ENCODE measurements at regions not wholly inside any gene's neighbourhood (a gene's known extent, or its start where the extent isn't known, plus 50 kb on each side); places are given as distances from the start of the nearest gene placed in this dataset.

- Histone ChIP-seq H3K79me2 (ENCODE audit: insufficient read depth) (no peaks in the 10 kb centered on the region), H3K9me2 (ENCODE audit: insufficient read depth) (no peaks in the 10 kb centered on the region), H3K36me3 (ENCODE audit: low read depth) (no peaks in the 10 kb centered on the region), H3K9me3 (ENCODE audit: low read depth) (no peaks in the 10 kb centered on the region), H3F3A (ENCODE audit: insufficient read depth) (no peaks in the 10 kb centered on the region), H3K27me3 (replicated peaks; ENCODE audit: insufficient read depth) (no peaks in the 10 kb centered on the region), H3K4me1 (ENCODE audit: insufficient read depth) (no peaks in the 10 kb centered on the region), H3K9ac (no peak overlapping the region), H4K20me1 (ENCODE audit: insufficient read depth) (no peaks in the 10 kb centered on the region), H3K27ac (no peak overlapping the region), H3K4me3 (no peak overlapping the region), H3K4me2 (ENCODE audit: unreplicated experiment) (no peak overlapping the region), H2AFZ (no peak overlapping the region)
- 9 to 11% methylated on average over 2 of the region's 2 CpGs for WGBS, 2 experiments (ENCODE audit: low coverage in 1 of 2, low lambda C conversion rate in 2 of 2, missing lambda C conversion rate in 2 of 2)
- in situ Hi-C loops (cut with MboI), result no loop called here
- no peak for DNase-seq
- TF ChIP-seq EZH2phosphoT487 (IDR thresholded peaks at IDR 0.05; ENCODE audit: insufficient read depth, low read depth) (no peak), EZH2 (IDR thresholded peaks at IDR 0.05; ENCODE audit: insufficient read depth, poor library complexity, severe bottlenecking) (no peak)
These were observed 277.6 kb upstream of the NCAM2 start for GRCh38 chr21:20720623-20721022.

GRCh38 chr21:20721151-20721550 is 277.1 kb upstream of the NCAM2 start:
- no peaks in the 10 kb centered on the region for H3K27me3 ChIP-seq (replicated peaks; ENCODE audit: insufficient read depth)
- H3F3A ChIP-seq (ENCODE audit: insufficient read depth), result no peaks in the 10 kb centered on the region
- H3K9me2 ChIP-seq (ENCODE audit: insufficient read depth), result no peaks in the 10 kb centered on the region
- H4K20me1 ChIP-seq (ENCODE audit: insufficient read depth), result no peaks in the 10 kb centered on the region
- no peak overlapping the region for H3K9ac ChIP-seq
- H3K9me3 ChIP-seq (ENCODE audit: low read depth), result no peaks in the 10 kb centered on the region
- no peaks in the 10 kb centered on the region for H3K36me3 ChIP-seq (ENCODE audit: low read depth)
- no peak overlapping the region for H2AFZ ChIP-seq
- no peak overlapping the region for H3K4me3 ChIP-seq
- TF ChIP-seq EZH2phosphoT487 (IDR thresholded peaks at IDR 0.05; ENCODE audit: insufficient read depth, low read depth) (no peak), EZH2 (IDR thresholded peaks at IDR 0.05; ENCODE audit: insufficient read depth, poor library complexity, severe bottlenecking) (no peak)
- H3K79me2 ChIP-seq (ENCODE audit: insufficient read depth), result no peaks in the 10 kb centered on the region
- H3K4me2 ChIP-seq (ENCODE audit: unreplicated experiment), result no peak overlapping the region
- in situ Hi-C loops (cut with MboI), result no loop called here
- H3K27ac ChIP-seq, result no peak overlapping the region
- DNase-seq, result no peak
- H3K4me1 ChIP-seq (ENCODE audit: insufficient read depth), result no peaks in the 10 kb centered on the region
- 14 to 19% methylated on average over 6 of the region's 6 CpGs for WGBS, 2 experiments (ENCODE audit: low coverage in 1 of 2, low lambda C conversion rate in 2 of 2, missing lambda C conversion rate in 2 of 2)

GRCh38 chr21:20728691-20729090 is 269.5 kb upstream of the NCAM2 start:
- no peaks in the 10 kb centered on the region for H4K20me1 ChIP-seq (ENCODE audit: insufficient read depth)
- no peaks in the 10 kb centered on the region for H3K79me2 ChIP-seq (ENCODE audit: insufficient read depth)
- no peak overlapping the region for H3K4me2 ChIP-seq (ENCODE audit: unreplicated experiment)
- no peak overlapping the region for H3K9ac ChIP-seq
- no peaks in the 10 kb centered on the region for H3K36me3 ChIP-seq (ENCODE audit: low read depth)
- in situ Hi-C loops (cut with MboI), result no loop called here
- no peak overlapping the region for H3K4me3 ChIP-seq
- no peak overlapping the region for H2AFZ ChIP-seq
- no peaks in the 10 kb centered on the region for H3K9me3 ChIP-seq (ENCODE audit: low read depth)
- H3K9me2 ChIP-seq (ENCODE audit: insufficient read depth), result no peaks in the 10 kb centered on the region
- 39 to 43% methylated on average over 6 of the region's 6 CpGs for WGBS, 2 experiments (ENCODE audit: low coverage in 1 of 2, low lambda C conversion rate in 2 of 2, missing lambda C conversion rate in 2 of 2)
- no peaks in the 10 kb centered on the region for H3K27me3 ChIP-seq (replicated peaks; ENCODE audit: insufficient read depth)
- no peak overlapping the region for H3K27ac ChIP-seq
- TF ChIP-seq EZH2 (IDR thresholded peaks at IDR 0.05; ENCODE audit: insufficient read depth, poor library complexity, severe bottlenecking), result no peak
- no peak for TF ChIP-seq EZH2phosphoT487 (IDR thresholded peaks at IDR 0.05; ENCODE audit: insufficient read depth, low read depth)
- H3F3A ChIP-seq (ENCODE audit: insufficient read depth), result no peaks in the 10 kb centered on the region
- DNase-seq, result no peak
- H3K4me1 ChIP-seq (ENCODE audit: insufficient read depth), result no peaks in the 10 kb centered on the region

- Histone ChIP-seq H3K4me1 (ENCODE audit: insufficient read depth) (no peaks in the 10 kb centered on the region), H3K9ac (no peak overlapping the region), H3K36me3 (ENCODE audit: low read depth) (no peaks in the 10 kb centered on the region), H2AFZ (no peak overlapping the region), H3K9me2 (ENCODE audit: insufficient read depth) (no peaks in the 10 kb centered on the region), H3K9me3 (ENCODE audit: low read depth) (no peaks in the 10 kb centered on the region), H3K27me3 (replicated peaks; ENCODE audit: insufficient read depth) (no peaks in the 10 kb centered on the region), H3K79me2 (ENCODE audit: insufficient read depth) (no peaks in the 10 kb centered on the region), H3F3A (ENCODE audit: insufficient read depth) (no peaks in the 10 kb centered on the region), H4K20me1 (ENCODE audit: insufficient read depth) (no peaks in the 10 kb centered on the region), H3K27ac (no peak overlapping the region), H3K4me3 (no peak overlapping the region), H3K4me2 (ENCODE audit: unreplicated experiment) (no peak overlapping the region)
- DNase-seq, result no peak
- in situ Hi-C loops (cut with MboI), result no loop called here
- no peak for TF ChIP-seq EZH2 (IDR thresholded peaks at IDR 0.05; ENCODE audit: insufficient read depth, poor library complexity, severe bottlenecking)
- no peak for TF ChIP-seq EZH2phosphoT487 (IDR thresholded peaks at IDR 0.05; ENCODE audit: insufficient read depth, low read depth)
- 38 to 64% methylated on average over 2 of the region's 2 CpGs for WGBS, 2 experiments (ENCODE audit: low coverage in 1 of 2, low lambda C conversion rate in 2 of 2, missing lambda C conversion rate in 2 of 2)
These were observed 268.8 kb upstream of the NCAM2 start for GRCh38 chr21:20729376-20729775.

GRCh38 chr21:20730441-20730840 is 267.8 kb upstream of the NCAM2 start:
- no peak overlapping the region for H3K4me2 ChIP-seq (ENCODE audit: unreplicated experiment)
- no peaks in the 10 kb centered on the region for H3K79me2 ChIP-seq (ENCODE audit: insufficient read depth)
- H2AFZ ChIP-seq, result no peak overlapping the region
- H3K27ac ChIP-seq, result no peak overlapping the region
- no peak for DNase-seq
- H3K9ac ChIP-seq, result no peak overlapping the region
- no peak overlapping the region for H3K4me3 ChIP-seq
- no peaks in the 10 kb centered on the region for H3F3A ChIP-seq (ENCODE audit: insufficient read depth)
- no peaks in the 10 kb centered on the region for H4K20me1 ChIP-seq (ENCODE audit: insufficient read depth)
- no peaks in the 10 kb centered on the region for H3K9me2 ChIP-seq (ENCODE audit: insufficient read depth)
- no peaks in the 10 kb centered on the region for H3K27me3 ChIP-seq (replicated peaks; ENCODE audit: insufficient read depth)
- H3K9me3 ChIP-seq (ENCODE audit: low read depth), result no peaks in the 10 kb centered on the region
- 36 to 41% methylated on average over 6 of the region's 6 CpGs for WGBS, 2 experiments (ENCODE audit: low coverage in 1 of 2, low lambda C conversion rate in 2 of 2, missing lambda C conversion rate in 2 of 2)
- no peaks in the 10 kb centered on the region for H3K4me1 ChIP-seq (ENCODE audit: insufficient read depth)
- no peaks in the 10 kb centered on the region for H3K36me3 ChIP-seq (ENCODE audit: low read depth)
- TF ChIP-seq EZH2phosphoT487 (IDR thresholded peaks at IDR 0.05; ENCODE audit: insufficient read depth, low read depth), result no peak
- TF ChIP-seq EZH2 (IDR thresholded peaks at IDR 0.05; ENCODE audit: insufficient read depth, poor library complexity, severe bottlenecking), result no peak
- in situ Hi-C loops (cut with MboI), result loop anchor here (10.0 kb wide), 1 partner anchor 56 kb away; no protein-coding TSS in a partner anchor
